ENCODE measurements at regions not wholly inside any gene's neighbourhood (a gene's known extent, or its start where the extent isn't known, plus 50 kb on each side); places are given as distances from the start of the nearest gene placed in this dataset.

DNA sequence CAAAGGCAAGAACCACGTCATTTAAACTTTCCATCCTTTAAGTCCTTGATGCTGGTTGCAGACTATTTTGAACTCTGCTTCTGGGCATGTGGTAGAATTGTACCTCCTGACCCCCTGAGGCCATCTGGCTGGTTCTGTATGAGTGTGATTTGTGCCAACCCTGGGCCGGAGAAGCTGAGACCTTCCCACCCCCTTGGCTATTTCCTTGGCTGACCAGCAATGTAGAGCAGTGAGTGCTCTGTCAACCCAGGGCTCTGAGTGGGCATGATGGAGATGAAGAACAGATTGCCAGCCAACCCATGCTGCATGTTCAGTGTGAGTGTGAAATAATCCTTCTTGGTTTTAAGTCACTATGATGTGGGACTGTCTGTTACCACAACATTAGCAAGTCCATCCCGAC lies 82.1 kb upstream of the RASGRP1 start:
- H3K9me3 ChIP-seq (ENCODE audit: control insufficient read depth, low read length), result no peaks in the 10 kb centered on the region
- no peaks in the 10 kb centered on the region for H3K27me3 ChIP-seq (replicated peaks; ENCODE audit: control insufficient read depth, insufficient read depth, low read length, poor library complexity, severe bottlenecking)
- H3K4me3 ChIP-seq (ENCODE audit: insufficient read depth, low read depth, low read length, poor library complexity, severe bottlenecking), result no peak overlapping the region
- no peaks in the 10 kb centered on the region for H3K36me3 ChIP-seq (ENCODE audit: control insufficient read depth, insufficient read depth, low read length)
- peaks cover 26% of the 10 kb centered on the region for H3K4me1 ChIP-seq (ENCODE audit: control insufficient read depth, insufficient read depth, low read length, poor library complexity, severe bottlenecking)
- H3K27ac ChIP-seq (ENCODE audit: insufficient read depth, low read length, poor library complexity, severe bottlenecking), result no peak overlapping the region
- DNase-seq, result no peak

DNA sequence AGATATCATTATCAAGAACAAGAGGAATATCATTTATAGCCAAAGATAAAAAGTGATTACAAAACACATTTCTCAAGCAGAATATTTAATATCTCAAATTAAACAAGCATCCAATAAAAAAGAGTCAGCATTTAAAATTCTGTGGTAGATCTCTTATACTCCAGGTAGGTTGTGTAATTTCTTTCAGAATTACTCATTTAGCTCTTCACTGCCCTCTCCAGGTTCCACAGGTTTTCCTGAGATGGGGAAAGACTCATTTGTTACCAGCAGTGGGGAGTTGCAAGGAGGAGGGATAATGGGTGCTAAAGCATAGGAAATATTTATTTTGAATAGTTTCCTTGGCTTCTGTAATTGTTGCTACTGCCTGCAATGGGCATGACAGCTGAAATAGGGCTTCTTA lies 83.1 kb upstream of the RASGRP1 start:
- Histone ChIP-seq H3K4me3 (ENCODE audit: insufficient read depth, low read depth, low read length, poor library complexity, severe bottlenecking) (no peak overlapping the region), H3K9me3 (ENCODE audit: control insufficient read depth, low read length) (no peaks in the 10 kb centered on the region), H3K27me3 (replicated peaks; ENCODE audit: control insufficient read depth, insufficient read depth, low read length, poor library complexity, severe bottlenecking) (no peaks in the 10 kb centered on the region), H3K36me3 (ENCODE audit: control insufficient read depth, insufficient read depth, low read length) (no peaks in the 10 kb centered on the region), H3K4me1 (ENCODE audit: control insufficient read depth, insufficient read depth, low read length, poor library complexity, severe bottlenecking) (peaks cover 36% of the 10 kb centered on the region), H3K27ac (ENCODE audit: insufficient read depth, low read length, poor library complexity, severe bottlenecking) (no peak overlapping the region)
- DNase-seq, result no peak

DNA sequence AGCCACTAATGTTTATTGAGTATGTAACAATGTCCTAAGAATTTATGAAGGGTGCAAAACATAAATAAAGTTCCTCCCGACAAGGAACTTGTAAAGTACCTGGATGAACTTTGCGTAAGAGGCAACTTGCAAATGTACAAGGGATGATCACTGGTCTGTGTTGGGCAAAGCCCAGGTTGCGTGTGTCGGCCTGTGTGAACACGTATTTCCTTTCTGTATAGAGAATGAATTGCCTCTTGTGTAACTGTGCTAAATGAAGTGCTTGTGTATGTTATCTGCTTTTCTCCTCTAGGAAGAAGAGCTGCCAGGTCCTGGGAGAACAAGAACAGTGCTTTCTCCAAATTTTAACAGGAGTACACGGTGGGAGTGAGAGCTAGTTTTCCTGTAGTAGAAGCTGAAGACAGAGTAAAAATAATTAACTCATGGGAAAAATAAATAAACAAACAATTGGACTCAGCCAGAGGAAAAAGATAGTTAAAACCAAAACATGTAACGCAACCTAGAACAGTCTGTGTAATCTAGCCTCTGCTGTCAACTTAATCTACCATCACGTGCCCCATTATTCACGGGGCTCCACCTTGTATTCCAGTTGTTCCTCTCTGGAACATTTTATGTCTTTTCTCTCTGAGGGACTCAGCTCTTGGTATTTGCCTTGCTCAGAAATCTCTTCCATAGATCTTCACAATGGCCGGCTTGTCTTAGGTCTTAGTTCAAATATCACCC lies 83.7 kb upstream of the RASGRP1 start:
- Histone ChIP-seq H3K27me3 (replicated peaks; ENCODE audit: control insufficient read depth, insufficient read depth, low read length, poor library complexity, severe bottlenecking) (no peaks in the 10 kb centered on the region), H3K4me1 (ENCODE audit: control insufficient read depth, insufficient read depth, low read length, poor library complexity, severe bottlenecking) (peaks cover 39% of the 10 kb centered on the region), H3K36me3 (ENCODE audit: control insufficient read depth, insufficient read depth, low read length) (no peaks in the 10 kb centered on the region), H3K9me3 (ENCODE audit: control insufficient read depth, low read length) (no peaks in the 10 kb centered on the region), H3K27ac (ENCODE audit: insufficient read depth, low read length, poor library complexity, severe bottlenecking) (no peak overlapping the region), H3K4me3 (ENCODE audit: insufficient read depth, low read depth, low read length, poor library complexity, severe bottlenecking) (no peak overlapping the region)
- DNase-seq, result no peak

DNA sequence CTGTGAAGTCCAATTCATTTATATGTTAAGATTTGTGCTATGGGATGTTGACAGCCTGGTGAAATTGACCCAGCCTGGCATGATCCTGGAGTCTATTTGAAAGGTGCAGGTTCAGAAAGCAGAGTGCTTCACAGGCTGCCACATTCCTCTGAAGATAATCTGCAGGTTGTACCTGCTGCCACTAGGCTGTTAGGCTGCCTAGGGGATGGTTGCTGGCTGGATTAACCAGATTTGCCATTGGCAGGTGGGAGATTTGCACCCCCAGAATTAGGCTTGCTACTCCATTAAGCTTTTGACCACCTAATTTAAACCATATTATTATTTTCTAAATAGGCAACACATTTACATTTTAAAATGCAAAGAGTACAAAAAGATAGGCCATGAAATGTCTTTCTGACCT lies 85.8 kb upstream of the RASGRP1 start:
- no peak overlapping the region for H3K4me3 ChIP-seq (ENCODE audit: insufficient read depth, low read depth, low read length, poor library complexity, severe bottlenecking)
- H3K9me3 ChIP-seq (ENCODE audit: control insufficient read depth, low read length), result no peaks in the 10 kb centered on the region
- peak overlapping the region; percentile 76 for H3K27ac ChIP-seq (ENCODE audit: insufficient read depth, low read length, poor library complexity, severe bottlenecking)
- H3K4me1 ChIP-seq (ENCODE audit: control insufficient read depth, insufficient read depth, low read length, poor library complexity, severe bottlenecking), result peaks cover 48% of the 10 kb centered on the region
- H3K36me3 ChIP-seq (ENCODE audit: control insufficient read depth, insufficient read depth, low read length), result no peaks in the 10 kb centered on the region
- no peak for DNase-seq
- H3K27me3 ChIP-seq (replicated peaks; ENCODE audit: control insufficient read depth, insufficient read depth, low read length, poor library complexity, severe bottlenecking), result no peaks in the 10 kb centered on the region

DNA sequence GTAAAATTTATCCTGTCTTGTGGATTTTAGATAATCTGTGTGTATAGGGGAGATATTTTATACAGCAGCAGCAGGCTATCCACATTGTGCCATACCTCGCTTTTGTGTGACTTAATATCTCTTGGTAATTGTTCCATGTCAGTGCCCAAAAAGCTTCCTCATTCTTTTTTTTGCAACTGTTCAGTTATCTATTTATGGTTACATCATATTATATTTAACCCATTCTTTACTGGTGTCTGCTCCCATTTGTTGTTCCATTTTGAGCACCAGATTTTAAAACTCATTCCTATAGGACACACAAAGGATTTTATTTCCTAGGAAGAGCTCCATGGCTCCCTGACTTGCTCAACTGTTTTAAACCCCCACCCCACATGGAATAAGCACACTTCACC lies 86.3 kb upstream of the RASGRP1 start:
- Histone ChIP-seq H3K27me3 (replicated peaks; ENCODE audit: control insufficient read depth, insufficient read depth, low read length, poor library complexity, severe bottlenecking) (no peaks in the 10 kb centered on the region), H3K27ac (ENCODE audit: insufficient read depth, low read length, poor library complexity, severe bottlenecking) (peak overlapping the region; percentile 76), H3K4me3 (ENCODE audit: insufficient read depth, low read depth, low read length, poor library complexity, severe bottlenecking) (peak overlapping the region; percentile 18), H3K9me3 (ENCODE audit: control insufficient read depth, low read length) (no peaks in the 10 kb centered on the region), H3K36me3 (ENCODE audit: control insufficient read depth, insufficient read depth, low read length) (no peaks in the 10 kb centered on the region), H3K4me1 (ENCODE audit: control insufficient read depth, insufficient read depth, low read length, poor library complexity, severe bottlenecking) (peaks cover 52% of the 10 kb centered on the region)
- no peak for DNase-seq

DNA sequence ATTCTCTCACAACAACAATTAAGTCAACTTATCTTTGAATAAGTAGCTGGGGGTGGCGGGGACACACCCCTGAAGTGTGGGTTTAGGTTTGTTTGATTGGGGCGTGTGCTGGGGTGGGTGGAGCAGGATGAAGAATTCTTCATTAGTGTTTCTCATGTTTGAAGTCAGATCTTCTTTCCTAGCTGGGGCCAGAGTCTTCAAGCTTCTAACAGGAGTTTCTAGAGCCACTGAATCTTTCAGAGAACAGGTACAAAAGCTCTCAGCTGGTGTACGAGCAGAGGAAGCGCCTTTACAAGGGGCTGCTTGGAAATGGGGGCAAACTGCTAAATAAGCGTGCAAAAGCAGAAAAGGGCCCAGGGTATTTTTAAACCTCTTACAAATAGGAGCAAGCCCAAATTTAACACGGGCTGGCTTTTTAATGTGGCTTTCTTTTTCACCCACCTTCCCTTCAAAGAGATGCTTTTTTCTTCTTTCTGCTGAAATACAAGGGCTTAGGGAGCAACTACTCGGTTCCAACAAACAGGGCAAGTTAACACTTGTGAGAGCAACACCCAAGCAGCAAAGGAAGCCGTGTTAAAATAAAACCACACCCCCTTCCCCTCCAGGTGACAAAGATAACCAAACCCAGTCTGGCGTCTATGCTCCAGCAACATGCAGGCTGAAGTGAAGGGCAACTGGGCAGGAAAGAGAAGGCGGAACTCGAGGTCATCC lies 86.9 kb upstream of the RASGRP1 start:
- H3K4me1 ChIP-seq (ENCODE audit: control insufficient read depth, insufficient read depth, low read length, poor library complexity, severe bottlenecking), result peaks cover 50% of the 10 kb centered on the region
- DNase-seq, result peak; percentile 11 to 44 (median 27)
- H3K27ac ChIP-seq (ENCODE audit: insufficient read depth, low read length, poor library complexity, severe bottlenecking), result peak overlapping the region; percentile 76

DNA sequence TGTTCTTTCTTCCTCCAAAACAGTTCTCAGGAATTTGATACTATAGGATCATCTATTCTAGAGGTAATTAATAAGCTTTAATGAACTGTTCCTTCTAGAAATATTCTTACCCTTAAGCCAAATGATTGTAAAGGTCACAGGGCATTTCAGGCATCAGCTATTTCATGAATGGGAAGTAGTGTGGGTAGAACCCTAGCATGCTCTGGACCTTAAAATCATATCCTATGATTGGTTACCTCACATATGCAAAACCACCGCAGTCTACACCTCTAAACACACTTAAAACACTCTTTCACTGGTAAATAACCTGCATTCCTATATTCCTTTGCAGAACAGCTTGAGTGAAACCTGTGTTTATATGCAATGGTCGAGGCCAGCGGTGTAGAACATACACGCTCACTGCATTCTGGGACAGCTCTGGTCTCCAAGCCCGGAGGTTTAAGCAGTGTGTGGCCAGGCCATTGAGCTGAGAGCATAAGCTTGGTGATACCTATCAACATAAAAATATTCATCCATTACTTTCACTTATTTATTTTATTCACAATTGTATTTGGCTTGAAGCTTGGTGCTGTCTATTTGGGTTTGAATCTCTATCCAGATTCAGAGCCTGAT lies 87.7 kb upstream of the RASGRP1 start:
- peak overlapping the region; percentile 76 for H3K27ac ChIP-seq (ENCODE audit: insufficient read depth, low read length, poor library complexity, severe bottlenecking)

More for the DNA sequence above, 86.9 kb upstream of the RASGRP1 start:
- H3K36me3 ChIP-seq (ENCODE audit: control insufficient read depth, insufficient read depth, low read length), result no peaks in the 10 kb centered on the region
- H3K4me3 ChIP-seq (ENCODE audit: insufficient read depth, low read depth, low read length, poor library complexity, severe bottlenecking), result peak overlapping the region; percentile 18
- no peaks in the 10 kb centered on the region for H3K9me3 ChIP-seq (ENCODE audit: control insufficient read depth, low read length)
- no peaks in the 10 kb centered on the region for H3K27me3 ChIP-seq (replicated peaks; ENCODE audit: control insufficient read depth, insufficient read depth, low read length, poor library complexity, severe bottlenecking)

DNA sequence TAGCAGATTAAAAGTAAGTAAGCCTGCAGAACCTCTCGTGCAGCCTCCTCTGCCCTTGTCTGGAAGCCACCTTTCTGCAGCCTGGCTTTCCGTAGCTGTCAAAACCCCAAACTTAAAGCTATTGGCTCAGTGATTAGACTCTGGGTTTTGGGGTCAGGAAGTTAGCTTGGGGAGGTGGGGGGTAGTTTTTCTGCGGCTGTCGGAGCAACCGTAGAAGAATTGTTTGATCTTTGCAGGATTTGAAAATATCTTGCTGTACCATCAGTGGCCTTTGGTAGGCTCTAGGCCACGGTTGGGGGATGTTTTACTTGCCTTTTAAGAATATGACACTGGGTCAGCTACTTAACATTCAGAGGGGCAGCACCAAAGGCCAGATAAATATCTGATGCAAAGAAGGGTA lies 88.4 kb upstream of the RASGRP1 start:
- Histone ChIP-seq H3K27ac (ENCODE audit: insufficient read depth, low read length, poor library complexity, severe bottlenecking) (peak overlapping the region; percentile 76), H3K4me3 (ENCODE audit: insufficient read depth, low read depth, low read length, poor library complexity, severe bottlenecking) (peak overlapping the region; percentile 18), H3K36me3 (ENCODE audit: control insufficient read depth, insufficient read depth, low read length) (no peaks in the 10 kb centered on the region), H3K27me3 (replicated peaks; ENCODE audit: control insufficient read depth, insufficient read depth, low read length, poor library complexity, severe bottlenecking) (no peaks in the 10 kb centered on the region), H3K4me1 (ENCODE audit: control insufficient read depth, insufficient read depth, low read length, poor library complexity, severe bottlenecking) (peaks cover 46% of the 10 kb centered on the region), H3K9me3 (ENCODE audit: control insufficient read depth, low read length) (no peaks in the 10 kb centered on the region)
- peak; percentile 63 to 77 (median 68) for DNase-seq

More for the DNA sequence above, 87.7 kb upstream of the RASGRP1 start:
- peak overlapping the region; percentile 18 for H3K4me3 ChIP-seq (ENCODE audit: insufficient read depth, low read depth, low read length, poor library complexity, severe bottlenecking)
- H3K27me3 ChIP-seq (replicated peaks; ENCODE audit: control insufficient read depth, insufficient read depth, low read length, poor library complexity, severe bottlenecking), result no peaks in the 10 kb centered on the region
- H3K36me3 ChIP-seq (ENCODE audit: control insufficient read depth, insufficient read depth, low read length), result no peaks in the 10 kb centered on the region
- DNase-seq, result no peak
- no peaks in the 10 kb centered on the region for H3K9me3 ChIP-seq (ENCODE audit: control insufficient read depth, low read length)
- peaks cover 46% of the 10 kb centered on the region for H3K4me1 ChIP-seq (ENCODE audit: control insufficient read depth, insufficient read depth, low read length, poor library complexity, severe bottlenecking)

DNA sequence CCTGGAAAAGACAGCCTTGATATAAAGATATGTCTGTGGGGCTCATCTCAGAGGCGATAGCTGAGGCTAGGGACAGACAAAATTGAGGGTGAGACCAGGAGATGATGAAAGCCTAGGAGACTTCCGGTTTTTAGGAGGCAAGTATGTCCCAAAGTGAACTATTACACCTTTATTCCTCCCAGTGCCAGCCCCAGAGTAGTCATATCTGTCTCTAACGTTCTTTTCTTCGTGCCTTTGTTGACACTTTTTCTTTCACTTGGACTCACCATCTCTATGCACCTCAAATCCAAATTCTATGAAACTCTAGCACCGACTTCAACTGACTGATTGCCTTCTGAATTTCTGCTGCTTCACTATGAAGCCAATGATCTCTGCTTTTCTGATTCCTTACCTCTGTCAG lies 93.8 kb upstream of the RASGRP1 start:
- no peak for DNase-seq
- peaks cover 21% of the 10 kb centered on the region for H3K4me1 ChIP-seq (ENCODE audit: control insufficient read depth, insufficient read depth, low read length, poor library complexity, severe bottlenecking)

DNA sequence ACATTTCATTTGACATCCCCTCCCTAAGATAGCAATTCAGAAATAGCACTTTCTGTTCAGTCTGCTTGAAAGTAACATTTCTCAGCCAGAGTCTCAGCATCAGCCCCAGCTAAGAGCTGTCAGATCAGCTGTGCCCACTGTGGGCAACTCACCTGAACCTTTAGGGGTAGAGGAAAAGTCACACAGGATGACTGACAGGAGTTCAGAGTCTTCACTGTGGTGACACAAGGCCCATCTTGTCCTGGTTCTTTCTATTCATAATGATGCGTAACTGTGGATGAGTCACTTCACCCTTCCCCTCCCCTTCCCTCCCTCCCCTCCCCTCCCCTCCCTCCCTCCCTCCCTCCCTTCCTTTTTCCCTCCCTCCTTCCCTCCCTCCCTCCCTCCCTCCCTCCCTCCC lies 96.1 kb upstream of the RASGRP1 start:
- Histone ChIP-seq H3K4me3 (ENCODE audit: insufficient read depth, low read depth, low read length, poor library complexity, severe bottlenecking) (no peak overlapping the region), H3K9me3 (ENCODE audit: control insufficient read depth, low read length) (no peaks in the 10 kb centered on the region), H3K27me3 (replicated peaks; ENCODE audit: control insufficient read depth, insufficient read depth, low read length, poor library complexity, severe bottlenecking) (no peaks in the 10 kb centered on the region), H3K4me1 (ENCODE audit: control insufficient read depth, insufficient read depth, low read length, poor library complexity, severe bottlenecking) (peaks cover 14% of the 10 kb centered on the region), H3K36me3 (ENCODE audit: control insufficient read depth, insufficient read depth, low read length) (no peaks in the 10 kb centered on the region), H3K27ac (ENCODE audit: insufficient read depth, low read length, poor library complexity, severe bottlenecking) (no peak overlapping the region)
- DNase-seq, result no peak

More for the DNA sequence above, 93.8 kb upstream of the RASGRP1 start:
- Histone ChIP-seq H3K4me3 (ENCODE audit: insufficient read depth, low read depth, low read length, poor library complexity, severe bottlenecking) (no peak overlapping the region), H3K36me3 (ENCODE audit: control insufficient read depth, insufficient read depth, low read length) (no peaks in the 10 kb centered on the region), H3K9me3 (ENCODE audit: control insufficient read depth, low read length) (no peaks in the 10 kb centered on the region), H3K27me3 (replicated peaks; ENCODE audit: control insufficient read depth, insufficient read depth, low read length, poor library complexity, severe bottlenecking) (no peaks in the 10 kb centered on the region), H3K27ac (ENCODE audit: insufficient read depth, low read length, poor library complexity, severe bottlenecking) (no peak overlapping the region)
